ENCODE measurements at regions not wholly inside any gene's neighbourhood (a gene's known extent, or its start where the extent isn't known, plus 50 kb on each side); places are given as distances from the start of the nearest gene placed in this dataset.

DNA sequence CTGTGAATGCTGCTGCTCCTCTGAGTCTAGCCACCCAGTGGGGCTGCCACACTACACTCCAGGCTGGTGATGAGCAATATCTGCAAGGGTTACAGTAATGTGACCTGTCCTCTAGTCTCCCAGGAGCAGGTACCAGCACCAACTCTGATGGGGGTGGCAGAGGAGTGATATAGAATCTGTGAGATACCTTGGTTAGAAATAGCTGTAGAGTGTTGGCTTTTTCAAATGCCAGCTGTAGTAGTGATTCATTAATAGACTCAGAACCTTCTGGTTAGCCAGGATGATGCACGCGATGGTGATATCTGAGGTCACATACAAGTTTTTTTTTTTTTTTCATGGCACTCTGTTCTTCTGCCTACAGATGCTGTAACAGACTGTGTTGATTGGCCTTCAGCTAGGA is 757.1 kb downstream of the INHBA start:
- TF ChIP-seq, protein P1, sequence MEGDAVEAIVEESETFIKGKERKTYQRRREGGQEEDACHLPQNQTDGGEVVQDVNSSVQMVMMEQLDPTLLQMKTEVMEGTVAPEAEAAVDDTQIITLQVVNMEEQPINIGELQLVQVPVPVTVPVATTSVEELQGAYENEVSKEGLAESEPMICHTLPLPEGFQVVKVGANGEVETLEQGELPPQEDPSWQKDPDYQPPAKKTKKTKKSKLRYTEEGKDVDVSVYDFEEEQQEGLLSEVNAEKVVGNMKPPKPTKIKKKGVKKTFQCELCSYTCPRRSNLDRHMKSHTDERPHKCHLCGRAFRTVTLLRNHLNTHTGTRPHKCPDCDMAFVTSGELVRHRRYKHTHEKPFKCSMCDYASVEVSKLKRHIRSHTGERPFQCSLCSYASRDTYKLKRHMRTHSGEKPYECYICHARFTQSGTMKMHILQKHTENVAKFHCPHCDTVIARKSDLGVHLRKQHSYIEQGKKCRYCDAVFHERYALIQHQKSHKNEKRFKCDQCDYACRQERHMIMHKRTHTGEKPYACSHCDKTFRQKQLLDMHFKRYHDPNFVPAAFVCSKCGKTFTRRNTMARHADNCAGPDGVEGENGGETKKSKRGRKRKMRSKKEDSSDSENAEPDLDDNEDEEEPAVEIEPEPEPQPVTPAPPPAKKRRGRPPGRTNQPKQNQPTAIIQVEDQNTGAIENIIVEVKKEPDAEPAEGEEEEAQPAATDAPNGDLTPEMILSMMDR (conservative IDR thresholded peaks at IDR 0.05; ENCODE audit: low read depth in 2 of 2) = no peak
- TF ChIP-seq ZNF114 (CRISPR knock-in tag; IDR thresholded peaks at IDR 0.05) (no peak), NANOG (IDR thresholded peaks at IDR 0.05; ENCODE audit: borderline replicate concordance) (no peak)
- TF ChIP-seq, protein P2, sequence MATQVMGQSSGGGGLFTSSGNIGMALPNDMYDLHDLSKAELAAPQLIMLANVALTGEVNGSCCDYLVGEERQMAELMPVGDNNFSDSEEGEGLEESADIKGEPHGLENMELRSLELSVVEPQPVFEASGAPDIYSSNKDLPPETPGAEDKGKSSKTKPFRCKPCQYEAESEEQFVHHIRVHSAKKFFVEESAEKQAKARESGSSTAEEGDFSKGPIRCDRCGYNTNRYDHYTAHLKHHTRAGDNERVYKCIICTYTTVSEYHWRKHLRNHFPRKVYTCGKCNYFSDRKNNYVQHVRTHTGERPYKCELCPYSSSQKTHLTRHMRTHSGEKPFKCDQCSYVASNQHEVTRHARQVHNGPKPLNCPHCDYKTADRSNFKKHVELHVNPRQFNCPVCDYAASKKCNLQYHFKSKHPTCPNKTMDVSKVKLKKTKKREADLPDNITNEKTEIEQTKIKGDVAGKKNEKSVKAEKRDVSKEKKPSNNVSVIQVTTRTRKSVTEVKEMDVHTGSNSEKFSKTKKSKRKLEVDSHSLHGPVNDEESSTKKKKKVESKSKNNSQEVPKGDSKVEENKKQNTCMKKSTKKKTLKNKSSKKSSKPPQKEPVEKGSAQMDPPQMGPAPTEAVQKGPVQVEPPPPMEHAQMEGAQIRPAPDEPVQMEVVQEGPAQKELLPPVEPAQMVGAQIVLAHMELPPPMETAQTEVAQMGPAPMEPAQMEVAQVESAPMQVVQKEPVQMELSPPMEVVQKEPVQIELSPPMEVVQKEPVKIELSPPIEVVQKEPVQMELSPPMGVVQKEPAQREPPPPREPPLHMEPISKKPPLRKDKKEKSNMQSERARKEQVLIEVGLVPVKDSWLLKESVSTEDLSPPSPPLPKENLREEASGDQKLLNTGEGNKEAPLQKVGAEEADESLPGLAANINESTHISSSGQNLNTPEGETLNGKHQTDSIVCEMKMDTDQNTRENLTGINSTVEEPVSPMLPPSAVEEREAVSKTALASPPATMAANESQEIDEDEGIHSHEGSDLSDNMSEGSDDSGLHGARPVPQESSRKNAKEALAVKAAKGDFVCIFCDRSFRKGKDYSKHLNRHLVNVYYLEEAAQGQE (IDR thresholded peaks at IDR 0.05; ENCODE audit: unreplicated experiment) = no peak
- H3K4me1 Mint-ChIP-seq = no peaks in the 10 kb centered on the region
- H3K36me3 ChIP-seq (ENCODE audit: insufficient read depth) = peaks cover 6% of the 10 kb centered on the region; the same call in 1 of the 2 replicates
- peaks cover 19% of the 10 kb centered on the region for H3K36me3 Mint-ChIP-seq (ENCODE audit: low read depth)
- H3K9me3 Mint-ChIP-seq = peaks cover 51% of the 10 kb centered on the region
- H2AFZ ChIP-seq = no peak overlapping the region
- no peaks in the 10 kb centered on the region for H4K20me1 ChIP-seq (replicated peaks; ENCODE audit: insufficient read depth)
- H3K27ac Mint-ChIP-seq = no peak overlapping the region
- H3K4me1 ChIP-seq (ENCODE audit: insufficient read depth) = no peaks in the 10 kb centered on the region
- no peaks in the 10 kb centered on the region for H3K27me3 ChIP-seq (ENCODE audit: insufficient read depth)
- peaks cover 5% of the 10 kb centered on the region for H3K27me3 Mint-ChIP-seq (ENCODE audit: insufficient read depth, low read depth, poor library complexity)
- no peak overlapping the region for H3K4me2 ChIP-seq
- ATAC-seq (no peak), DNase-seq (ENCODE audit: low spot score) (no peak)
- no peaks in the 10 kb centered on the region for H3K9me2 ChIP-seq (ENCODE audit: insufficient read depth)
- H3F3A ChIP-seq (replicated peaks; ENCODE audit: low read depth) = no peaks in the 10 kb centered on the region
- no peak overlapping the region for H3K4me3 Mint-ChIP-seq
- no peaks in the 10 kb centered on the region for H3K79me2 ChIP-seq (replicated peaks; ENCODE audit: insufficient read depth)
- H3K27ac ChIP-seq (ENCODE audit: low read depth) = no peak overlapping the region
- H3K4me3 ChIP-seq = no peak overlapping the region

GRCh38 chr7:40944981-40945585 is 757.8 kb downstream of the INHBA start:
- DNase-seq (ENCODE audit: low spot score) = no peak
- ATAC-seq = no peak
- no peak overlapping the region for H3K27ac Mint-ChIP-seq
- Histone ChIP-seq H3K4me2 (no peak overlapping the region), H4K20me1 (replicated peaks; ENCODE audit: insufficient read depth) (no peaks in the 10 kb centered on the region), H3F3A (replicated peaks; ENCODE audit: low read depth) (no peaks in the 10 kb centered on the region), H3K27me3 (ENCODE audit: insufficient read depth) (no peaks in the 10 kb centered on the region), H3K4me1 (ENCODE audit: insufficient read depth) (no peaks in the 10 kb centered on the region), H2AFZ (no peak overlapping the region), H3K9me2 (ENCODE audit: insufficient read depth) (no peaks in the 10 kb centered on the region), H3K36me3 (ENCODE audit: insufficient read depth) (peaks cover 6% of the 10 kb centered on the region; the same call in 1 of the 2 replicates), H3K79me2 (replicated peaks; ENCODE audit: insufficient read depth) (no peaks in the 10 kb centered on the region), H3K27ac (ENCODE audit: low read depth) (no peak overlapping the region), H3K4me3 (no peak overlapping the region)
- H3K4me1 Mint-ChIP-seq = no peaks in the 10 kb centered on the region
- H3K36me3 Mint-ChIP-seq (ENCODE audit: low read depth) = peaks cover 19% of the 10 kb centered on the region
- peaks cover 44% of the 10 kb centered on the region for H3K9me3 Mint-ChIP-seq
- H3K4me3 Mint-ChIP-seq = no peak overlapping the region
- TF ChIP-seq EZH2phosphoT487 (IDR thresholded peaks at IDR 0.05; ENCODE audit: unreplicated experiment) (no peak), POLR2AphosphoS5 (IDR thresholded peaks at IDR 0.05; ENCODE audit: low read depth) (no peak), CREB1 (CRISPR knock-in tag; IDR thresholded peaks at IDR 0.05; ENCODE audit: low read depth) (no peak), ZNF114 (CRISPR knock-in tag; IDR thresholded peaks at IDR 0.05) (no peak), ZNF331 (CRISPR knock-in tag; IDR thresholded peaks at IDR 0.05; ENCODE audit: low read depth) (no peak), STAT1 (IDR thresholded peaks at IDR 0.05; ENCODE audit: unreplicated experiment) (no peak), EZH2 (IDR thresholded peaks at IDR 0.05; ENCODE audit: low read depth, unreplicated experiment) (no peak)
- TF ChIP-seq, protein P3, sequence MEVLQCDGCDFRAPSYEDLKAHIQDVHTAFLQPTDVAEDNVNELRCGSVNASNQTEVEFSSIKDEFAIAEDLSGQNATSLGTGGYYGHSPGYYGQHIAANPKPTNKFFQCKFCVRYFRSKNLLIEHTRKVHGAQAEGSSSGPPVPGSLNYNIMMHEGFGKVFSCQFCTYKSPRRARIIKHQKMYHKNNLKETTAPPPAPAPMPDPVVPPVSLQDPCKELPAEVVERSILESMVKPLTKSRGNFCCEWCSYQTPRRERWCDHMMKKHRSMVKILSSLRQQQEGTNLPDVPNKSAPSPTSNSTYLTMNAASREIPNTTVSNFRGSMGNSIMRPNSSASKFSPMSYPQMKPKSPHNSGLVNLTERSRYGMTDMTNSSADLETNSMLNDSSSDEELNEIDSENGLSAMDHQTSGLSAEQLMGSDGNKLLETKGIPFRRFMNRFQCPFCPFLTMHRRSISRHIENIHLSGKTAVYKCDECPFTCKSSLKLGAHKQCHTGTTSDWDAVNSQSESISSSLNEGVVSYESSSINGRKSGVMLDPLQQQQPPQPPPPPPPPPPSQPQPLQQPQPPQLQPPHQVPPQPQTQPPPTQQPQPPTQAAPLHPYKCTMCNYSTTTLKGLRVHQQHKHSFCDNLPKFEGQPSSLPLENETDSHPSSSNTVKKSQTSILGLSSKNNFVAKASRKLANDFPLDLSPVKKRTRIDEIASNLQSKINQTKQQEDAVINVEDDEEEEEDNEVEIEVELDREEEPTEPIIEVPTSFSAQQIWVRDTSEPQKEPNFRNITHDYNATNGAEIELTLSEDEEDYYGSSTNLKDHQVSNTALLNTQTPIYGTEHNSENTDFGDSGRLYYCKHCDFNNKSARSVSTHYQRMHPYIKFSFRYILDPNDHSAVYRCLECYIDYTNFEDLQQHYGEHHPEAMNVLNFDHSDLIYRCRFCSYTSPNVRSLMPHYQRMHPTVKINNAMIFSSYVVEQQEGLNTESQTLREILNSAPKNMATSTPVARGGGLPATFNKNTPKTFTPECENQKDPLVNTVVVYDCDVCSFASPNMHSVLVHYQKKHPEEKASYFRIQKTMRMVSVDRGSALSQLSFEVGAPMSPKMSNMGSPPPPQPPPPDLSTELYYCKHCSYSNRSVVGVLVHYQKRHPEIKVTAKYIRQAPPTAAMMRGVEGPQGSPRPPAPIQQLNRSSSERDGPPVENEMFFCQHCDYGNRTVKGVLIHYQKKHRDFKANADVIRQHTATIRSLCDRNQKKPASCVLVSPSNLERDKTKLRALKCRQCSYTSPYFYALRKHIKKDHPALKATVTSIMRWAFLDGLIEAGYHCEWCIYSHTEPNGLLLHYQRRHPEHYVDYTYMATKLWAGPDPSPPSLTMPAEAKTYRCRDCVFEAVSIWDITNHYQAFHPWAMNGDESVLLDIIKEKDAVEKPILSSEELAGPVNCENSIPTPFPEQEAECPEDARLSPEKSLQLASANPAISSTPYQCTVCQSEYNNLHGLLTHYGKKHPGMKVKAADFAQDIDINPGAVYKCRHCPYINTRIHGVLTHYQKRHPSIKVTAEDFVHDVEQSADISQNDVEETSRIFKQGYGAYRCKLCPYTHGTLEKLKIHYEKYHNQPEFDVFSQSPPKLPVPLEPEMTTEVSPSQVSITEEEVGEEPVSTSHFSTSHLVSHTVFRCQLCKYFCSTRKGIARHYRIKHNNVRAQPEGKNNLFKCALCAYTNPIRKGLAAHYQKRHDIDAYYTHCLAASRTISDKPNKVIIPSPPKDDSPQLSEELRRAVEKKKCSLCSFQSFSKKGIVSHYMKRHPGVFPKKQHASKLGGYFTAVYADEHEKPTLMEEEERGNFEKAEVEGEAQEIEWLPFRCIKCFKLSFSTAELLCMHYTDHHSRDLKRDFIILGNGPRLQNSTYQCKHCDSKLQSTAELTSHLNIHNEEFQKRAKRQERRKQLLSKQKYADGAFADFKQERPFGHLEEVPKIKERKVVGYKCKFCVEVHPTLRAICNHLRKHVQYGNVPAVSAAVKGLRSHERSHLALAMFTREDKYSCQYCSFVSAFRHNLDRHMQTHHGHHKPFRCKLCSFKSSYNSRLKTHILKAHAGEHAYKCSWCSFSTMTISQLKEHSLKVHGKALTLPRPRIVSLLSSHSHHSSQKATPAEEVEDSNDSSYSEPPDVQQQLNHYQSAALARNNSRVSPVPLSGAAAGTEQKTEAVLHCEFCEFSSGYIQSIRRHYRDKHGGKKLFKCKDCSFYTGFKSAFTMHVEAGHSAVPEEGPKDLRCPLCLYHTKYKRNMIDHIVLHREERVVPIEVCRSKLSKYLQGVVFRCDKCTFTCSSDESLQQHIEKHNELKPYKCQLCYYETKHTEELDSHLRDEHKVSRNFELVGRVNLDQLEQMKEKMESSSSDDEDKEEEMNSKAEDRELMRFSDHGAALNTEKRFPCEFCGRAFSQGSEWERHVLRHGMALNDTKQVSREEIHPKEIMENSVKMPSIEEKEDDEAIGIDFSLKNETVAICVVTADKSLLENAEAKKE (CRISPR knock-in tag; IDR thresholded peaks at IDR 0.05) = no peak
- peaks cover 5% of the 10 kb centered on the region for H3K27me3 Mint-ChIP-seq (ENCODE audit: insufficient read depth, low read depth, poor library complexity)

Measured in GM23338 (cell line).